Calu3 (cell line): ENCODE measurements at regions not wholly inside any gene's neighbourhood (a gene's known extent, or its start where the extent isn't known, plus 50 kb on each side); places are given as distances from the start of the nearest gene placed in this dataset.
"Not testable (repeated sequence)": the region's sequence is repeated elsewhere in the genome, so short reads cannot be mapped to it uniquely, and the experiment has no call there.

Source experiments
- BruUV-seq: library from RNA; stranded (reverse); fragments of 400-500 nt; replicated peaks from 2 replicates; lab custom pipeline; 2021; lab: Mats Ljungman, UMichigan
- CTCF ChIA-PET: fragments of 300-600 bp; sonication (Branson Sonifier 250); formaldehyde crosslinking; loops from one replicate; lab custom pipeline; 2022; ENCODE audit warnings: antibody characterized with exemption; lab: Charles Lee
- DNase-seq: peaks from one replicate; pipeline ENCODE4 v3.0.0; 2022
- H3K27ac Mint-ChIP-seq: one replicate; pipeline ENCODE4 v1.8.0; 2022; ENCODE audit warnings: mixed read lengths; ENCODE audit not compliant: unreplicated experiment
- H3K27me3 Mint-ChIP-seq: one replicate; pipeline ENCODE4 v1.8.0; 2022; ENCODE audit warnings: mixed read lengths; ENCODE audit not compliant: unreplicated experiment
- H3K36me3 Mint-ChIP-seq: one replicate; pipeline ENCODE4 v1.8.0; 2022; ENCODE audit warnings: mild to moderate bottlenecking, moderate library complexity, mixed read lengths; ENCODE audit not compliant: insufficient read depth, unreplicated experiment
- H3K4me1 Mint-ChIP-seq: one replicate; pipeline ENCODE4 v1.8.0; 2022; ENCODE audit warnings: mild to moderate bottlenecking, low read depth, mixed read lengths; ENCODE audit not compliant: unreplicated experiment
- H3K4me3 Mint-ChIP-seq: one replicate; pipeline ENCODE4 v1.8.0; 2022; ENCODE audit warnings: mild to moderate bottlenecking, low read depth, moderate library complexity, mixed read lengths; ENCODE audit not compliant: unreplicated experiment
- H3K9me3 Mint-ChIP-seq: one replicate; pipeline ENCODE4 v1.8.0; 2022; ENCODE audit warnings: low read depth, mixed read lengths; ENCODE audit not compliant: unreplicated experiment
- CTCF ChIP-seq: fragments of 200-600 bp; IDR thresholded peaks from one replicate; pipeline ENCODE4 v1.8.0; 2022; ENCODE audit warnings: antibody characterized with exemption; ENCODE audit not compliant: unreplicated experiment
- intact Hi-C: fragments of 100-400 bp; cut with micrococcal nuclease; formaldehyde crosslinking; loops from one replicate; pipeline ENCODE4 v1.10.0; 2022; ENCODE audit not compliant: unreplicated experiment

DNA sequence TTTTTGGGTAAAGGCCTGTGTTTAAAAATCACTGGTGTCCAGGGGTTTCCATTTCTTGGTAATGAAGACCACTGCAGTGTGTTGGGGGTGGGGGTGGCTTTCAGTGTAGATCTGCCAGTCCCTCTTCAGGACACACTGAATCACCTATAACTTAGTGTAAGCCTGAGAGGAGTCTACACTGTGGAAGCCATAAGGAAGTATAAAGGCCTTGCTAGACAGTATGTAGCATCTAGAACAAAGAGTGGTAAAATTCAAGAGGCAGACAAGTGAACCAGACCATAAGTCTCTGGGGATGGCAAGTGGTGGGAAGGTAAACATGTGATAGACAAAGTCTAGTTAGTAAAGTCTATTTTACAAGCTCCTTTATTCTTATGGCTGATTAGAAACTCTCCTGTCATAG is 191.8 kb downstream of the CCNG2 start:
- no peak for TF ChIP-seq CTCF
- no TSS peak for BruUV-seq
- H3K27ac Mint-ChIP-seq: no peak overlapping the region
- no peak for DNase-seq
- intact Hi-C loops: no loop called here
- no peak overlapping the region for H3K4me3 Mint-ChIP-seq
- CTCF ChIA-PET: no interaction called here
- peaks cover 5% of the 10 kb centered on the region for H3K36me3 Mint-ChIP-seq
- H3K9me3 Mint-ChIP-seq: peaks cover 3% of the 10 kb centered on the region
- H3K4me1 Mint-ChIP-seq: peaks cover 24% of the 10 kb centered on the region
- H3K27me3 Mint-ChIP-seq: no peaks in the 10 kb centered on the region

DNA sequence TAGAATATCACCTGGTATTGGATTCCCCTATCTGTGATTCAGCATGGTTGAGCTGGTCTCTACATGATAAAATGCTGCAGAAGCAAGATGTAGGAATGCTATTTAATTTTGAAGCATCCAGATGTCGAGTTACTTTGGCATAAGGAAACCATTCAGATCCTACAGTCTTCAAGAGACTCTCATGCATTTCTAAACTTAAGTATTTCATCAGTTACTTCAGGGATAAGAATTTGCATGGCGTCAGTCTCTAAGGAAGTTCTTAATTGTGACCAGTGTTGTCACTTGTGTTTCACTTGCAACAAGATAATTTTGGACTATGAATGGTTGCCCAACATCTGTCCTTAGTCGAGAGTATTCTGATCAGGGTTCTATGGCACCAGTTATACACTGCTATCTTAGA is 192.4 kb downstream of the CCNG2 start:
- CTCF ChIA-PET: no interaction called here
- BruUV-seq: no TSS peak
- no peaks in the 10 kb centered on the region for H3K27me3 Mint-ChIP-seq

DNA sequence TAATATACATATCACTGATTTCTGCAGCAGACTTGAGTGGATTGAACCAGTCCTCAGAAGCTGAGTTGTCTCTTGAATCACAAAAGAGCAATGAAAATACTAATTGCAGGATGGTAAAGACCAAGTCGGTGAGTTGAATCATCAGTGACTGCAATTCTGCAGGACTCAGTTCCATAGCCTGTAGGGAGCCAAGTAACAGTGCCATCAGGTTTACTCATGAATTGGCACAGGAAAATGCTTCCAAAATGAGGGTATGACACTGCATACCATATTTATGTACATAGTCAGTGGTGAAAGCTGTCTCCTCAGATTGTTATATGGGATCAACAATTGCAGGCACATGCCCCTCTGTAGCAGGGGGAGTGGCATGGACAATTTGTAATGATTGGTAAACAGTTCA is 192.8 kb downstream of the CCNG2 start:
- CTCF ChIA-PET: no interaction called here
- BruUV-seq: no TSS peak
- no peak overlapping the region for H3K27ac Mint-ChIP-seq
- intact Hi-C loops: loop anchor here (10.0 kb wide), 1 partner anchor 45 kb away; no protein-coding TSS in a partner anchor
- TF ChIP-seq CTCF: no peak
- no peak overlapping the region for H3K4me3 Mint-ChIP-seq
- no peaks in the 10 kb centered on the region for H3K27me3 Mint-ChIP-seq
- no peak for DNase-seq
- peaks cover 3% of the 10 kb centered on the region for H3K9me3 Mint-ChIP-seq
- H3K4me1 Mint-ChIP-seq: peaks cover 24% of the 10 kb centered on the region
- H3K36me3 Mint-ChIP-seq: peaks cover 5% of the 10 kb centered on the region

More for the DNA sequence above, 192.4 kb downstream of the CCNG2 start:
- H3K9me3 Mint-ChIP-seq: peaks cover 3% of the 10 kb centered on the region
- no peak overlapping the region for H3K27ac Mint-ChIP-seq
- peaks cover 24% of the 10 kb centered on the region for H3K4me1 Mint-ChIP-seq
- H3K4me3 Mint-ChIP-seq: no peak overlapping the region
- intact Hi-C loops: no loop called here
- TF ChIP-seq CTCF: no peak
- DNase-seq: no peak
- H3K36me3 Mint-ChIP-seq: peaks cover 5% of the 10 kb centered on the region

GRCh38 chr4:77352192-77352591 is 195.2 kb downstream of the CCNG2 start:
- Mint-ChIP-seq H3K27me3 (no peaks in the 10 kb centered on the region), H3K9me3 (no peaks in the 10 kb centered on the region), H3K27ac (no peak overlapping the region), H3K4me3 (no peak overlapping the region), H3K4me1 (peaks cover 9% of the 10 kb centered on the region), H3K36me3 (no peaks in the 10 kb centered on the region)
- CTCF ChIA-PET: no interaction called here
- DNase-seq: no peak
- no TSS peak for BruUV-seq
- intact Hi-C loops: loop anchor here (10.0 kb wide), 1 partner anchor 47 kb away; no protein-coding TSS in a partner anchor
- no peak for TF ChIP-seq CTCF

- H3K27ac Mint-ChIP-seq: not testable (repeated sequence)
These were observed 196.8 kb downstream of the CCNG2 start for GRCh38 chr4:77353724-77354315.

More at GRCh38 chr4:77353724-77354315, 196.8 kb downstream of the CCNG2 start:
- H3K4me3 Mint-ChIP-seq, DNase-seq, H3K36me3 Mint-ChIP-seq, CTCF ChIA-PET, H3K4me1 Mint-ChIP-seq, H3K9me3 Mint-ChIP-seq, BruUV-seq, H3K27me3 Mint-ChIP-seq: not testable (repeated sequence)
- intact Hi-C loops: loop anchor here (10.0 kb wide), 1 partner anchor 49 kb away; no protein-coding TSS in a partner anchor
